ENCODE measurements at regions not wholly inside any gene's neighbourhood (a gene's known extent, or its start where the extent isn't known, plus 50 kb on each side); places are given as distances from the start of the nearest gene placed in this dataset.
"Not testable (repeated sequence)": the region's sequence is repeated elsewhere in the genome, so short reads cannot be mapped to it uniquely, and the experiment has no call there.

DNA sequence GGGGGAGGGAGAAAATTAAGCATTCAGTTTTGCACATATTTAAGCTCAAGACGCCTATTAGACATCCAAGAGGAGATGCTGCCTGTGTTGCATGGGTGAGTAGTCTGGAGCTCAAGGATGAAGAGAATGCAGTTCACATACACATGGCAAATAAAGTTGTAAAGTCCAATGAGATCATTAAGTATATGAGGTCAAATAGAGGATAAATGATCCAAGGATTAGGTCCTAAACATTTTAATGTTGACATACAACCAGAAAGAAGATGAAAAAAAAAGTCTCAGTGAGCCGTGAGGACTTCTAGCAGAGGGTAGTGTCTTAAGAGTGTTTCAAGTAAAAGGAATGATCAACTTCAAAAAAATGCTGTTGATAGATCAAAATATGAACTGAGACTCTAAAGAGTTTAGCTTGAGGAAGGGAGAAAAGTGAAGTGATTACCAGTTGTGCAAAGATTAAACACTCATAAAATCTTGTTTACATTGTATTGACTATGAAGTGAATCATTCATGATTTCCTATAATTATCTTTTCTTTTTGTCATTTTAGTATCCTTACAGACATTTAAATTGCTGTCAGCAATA is 251.8 kb downstream of the ZNF608 start:
- H3K27ac ChIP-seq = no peak overlapping the region
- intact Hi-C loops (cut with DNase I; ENCODE audit: low total_unique reads) = no loop called here

DNA sequence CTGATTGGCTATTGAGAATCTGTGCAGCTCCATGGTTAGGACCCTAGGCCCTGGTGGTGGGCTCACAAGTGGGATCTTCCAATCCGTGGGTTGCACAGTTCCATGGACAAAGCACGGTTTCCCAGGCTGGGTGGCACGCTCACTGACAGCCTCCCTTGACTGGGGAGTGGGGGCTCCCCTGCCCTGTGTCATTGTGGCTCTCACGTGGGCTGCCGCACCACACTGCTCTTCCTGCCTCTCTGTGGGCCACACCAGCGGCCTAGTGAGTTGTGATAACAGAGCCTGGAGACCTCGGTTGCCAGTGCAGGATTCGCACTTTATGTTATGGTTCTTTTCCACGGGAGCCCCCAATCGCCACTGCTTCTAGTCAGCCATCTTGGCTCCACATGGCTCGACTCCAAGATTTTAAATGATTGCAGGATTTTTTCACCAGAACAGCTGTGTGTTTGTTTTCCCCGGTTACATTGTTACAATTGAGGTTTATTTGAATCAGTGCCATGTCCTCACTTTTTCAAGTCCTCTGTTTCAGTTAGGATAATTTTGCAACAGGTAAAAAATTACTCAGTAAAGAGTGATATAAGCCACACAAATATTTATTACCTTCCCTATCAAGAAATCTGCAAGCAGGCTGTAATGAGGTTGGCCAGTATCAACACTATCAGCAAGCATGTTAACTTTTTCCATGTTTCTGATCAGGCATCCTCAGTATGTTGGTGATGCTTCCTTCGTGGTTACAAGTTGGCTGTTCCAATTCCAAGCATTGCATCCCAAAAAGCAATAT is 253.8 kb downstream of the ZNF608 start:
- Histone ChIP-seq H3K4me1 (no peaks in the 10 kb centered on the region), H3K36me3 (ENCODE audit: low read depth, missing control alignments) (no peaks in the 10 kb centered on the region), H3K27me3 (no peaks in the 10 kb centered on the region), H3K27ac (no peak overlapping the region), H3K9me3 (no peaks in the 10 kb centered on the region), H3K4me3 (no peak overlapping the region)
- 62 to 72% methylated on average over 13 of the region's 13 CpGs for WGBS, 2 donors
- no peak for TF ChIP-seq POLR2A (IDR thresholded peaks at IDR 0.05)
- TF ChIP-seq, protein P1, sequence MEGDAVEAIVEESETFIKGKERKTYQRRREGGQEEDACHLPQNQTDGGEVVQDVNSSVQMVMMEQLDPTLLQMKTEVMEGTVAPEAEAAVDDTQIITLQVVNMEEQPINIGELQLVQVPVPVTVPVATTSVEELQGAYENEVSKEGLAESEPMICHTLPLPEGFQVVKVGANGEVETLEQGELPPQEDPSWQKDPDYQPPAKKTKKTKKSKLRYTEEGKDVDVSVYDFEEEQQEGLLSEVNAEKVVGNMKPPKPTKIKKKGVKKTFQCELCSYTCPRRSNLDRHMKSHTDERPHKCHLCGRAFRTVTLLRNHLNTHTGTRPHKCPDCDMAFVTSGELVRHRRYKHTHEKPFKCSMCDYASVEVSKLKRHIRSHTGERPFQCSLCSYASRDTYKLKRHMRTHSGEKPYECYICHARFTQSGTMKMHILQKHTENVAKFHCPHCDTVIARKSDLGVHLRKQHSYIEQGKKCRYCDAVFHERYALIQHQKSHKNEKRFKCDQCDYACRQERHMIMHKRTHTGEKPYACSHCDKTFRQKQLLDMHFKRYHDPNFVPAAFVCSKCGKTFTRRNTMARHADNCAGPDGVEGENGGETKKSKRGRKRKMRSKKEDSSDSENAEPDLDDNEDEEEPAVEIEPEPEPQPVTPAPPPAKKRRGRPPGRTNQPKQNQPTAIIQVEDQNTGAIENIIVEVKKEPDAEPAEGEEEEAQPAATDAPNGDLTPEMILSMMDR (IDR thresholded peaks at IDR 0.05) = no peak
- intact Hi-C loops (cut with DNase I; ENCODE audit: low total_unique reads) = no loop called here
- peak; percentile 32 for DNase-seq

More for the DNA sequence above, 251.8 kb downstream of the ZNF608 start:
- no peaks in the 10 kb centered on the region for H3K27me3 ChIP-seq
- no peaks in the 10 kb centered on the region for H3K36me3 ChIP-seq (ENCODE audit: low read depth, missing control alignments)
- H3K4me1 ChIP-seq = no peaks in the 10 kb centered on the region
- H3K9me3 ChIP-seq = no peaks in the 10 kb centered on the region
- no peak for DNase-seq
- no peak overlapping the region for H3K4me3 ChIP-seq
- TF ChIP-seq, protein P1 (IDR thresholded peaks at IDR 0.05) = no peak
- no peak for TF ChIP-seq POLR2A (IDR thresholded peaks at IDR 0.05)
- 89 to 94% methylated on average over 2 of the region's 2 CpGs for WGBS, 2 donors

DNA sequence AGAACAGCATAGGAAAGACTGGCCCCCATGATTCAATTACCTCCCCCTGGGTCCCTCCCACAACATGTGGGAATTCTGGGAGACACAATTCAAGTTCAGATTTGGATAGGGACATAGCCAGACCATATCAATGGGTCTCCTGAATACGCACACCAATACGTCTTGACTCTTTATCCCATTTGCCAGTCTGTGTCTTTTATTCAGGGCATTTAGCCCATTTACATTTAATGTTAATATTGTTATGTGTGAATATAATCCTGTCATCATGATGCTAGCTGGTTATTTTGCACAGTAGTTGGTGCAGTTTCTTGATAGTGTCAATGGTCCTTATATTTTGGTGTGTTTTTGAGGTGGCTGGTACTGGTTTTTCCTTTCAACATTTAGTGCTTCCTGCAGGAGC is 256.1 kb downstream of the ZNF608 start:
- H3K4me1 ChIP-seq; H3K36me3 ChIP-seq (ENCODE audit: low read depth, missing control alignments); H3K27me3 ChIP-seq; DNase-seq; intact Hi-C loops (cut with DNase I; ENCODE audit: low total_unique reads); H3K4me3 ChIP-seq; H3K27ac ChIP-seq; H3K9me3 ChIP-seq: not testable (repeated sequence)
- WGBS, 2 donors = 90 to 100% methylated on average over 2 of the region's 2 CpGs

DNA sequence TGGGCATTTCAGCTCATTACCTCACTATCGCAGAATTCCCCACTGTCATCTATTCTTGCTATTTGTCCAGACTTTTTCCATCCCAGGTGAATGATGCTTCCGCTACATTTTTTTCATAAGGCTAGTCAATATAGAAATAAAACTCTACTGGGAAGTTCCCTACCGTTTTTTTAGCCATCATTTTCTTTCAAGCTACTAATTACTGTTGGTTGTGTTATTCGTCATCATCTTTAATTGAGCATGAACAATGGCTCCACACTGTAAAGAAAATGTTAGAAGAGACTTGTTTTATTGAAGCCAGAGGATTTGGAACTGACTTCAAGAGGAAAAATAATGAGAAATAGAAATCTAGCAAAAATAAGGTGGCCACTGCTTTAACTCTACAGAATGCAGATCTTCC is 265.0 kb downstream of the ZNF608 start:
- no peak for TF ChIP-seq POLR2A (IDR thresholded peaks at IDR 0.05)
- TF ChIP-seq, protein P1 (IDR thresholded peaks at IDR 0.05) = no peak
- Histone ChIP-seq H3K4me3 (no peak overlapping the region), H3K9me3 (no peaks in the 10 kb centered on the region), H3K36me3 (ENCODE audit: low read depth, missing control alignments) (no peaks in the 10 kb centered on the region), H3K27ac (no peak overlapping the region), H3K27me3 (no peaks in the 10 kb centered on the region), H3K4me1 (no peaks in the 10 kb centered on the region)
- WGBS, 2 donors = 85 to 88% methylated on average over 4 of the region's 4 CpGs
- intact Hi-C loops (cut with DNase I; ENCODE audit: low total_unique reads) = no loop called here
- no peak for DNase-seq

DNA sequence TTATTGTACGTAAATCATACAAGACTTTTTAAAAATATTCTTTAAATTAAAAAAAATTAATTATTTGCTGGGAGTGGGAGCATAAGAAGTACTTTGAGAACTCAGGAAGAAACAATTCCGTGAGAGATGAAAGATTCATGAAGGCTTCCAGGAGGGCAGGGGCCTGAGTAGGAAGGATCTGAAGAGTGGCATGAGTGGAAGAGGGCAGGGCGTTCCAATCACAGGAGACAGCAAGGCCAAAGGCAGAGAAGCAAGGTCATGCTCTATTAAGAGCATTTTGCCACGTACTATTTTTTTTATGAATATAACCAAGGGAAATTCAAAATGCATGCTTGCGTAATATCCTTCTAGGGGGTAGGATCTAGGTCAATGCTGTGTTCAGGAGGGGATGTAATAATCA is 265.5 kb downstream of the ZNF608 start:
- H3K4me1 ChIP-seq = no peaks in the 10 kb centered on the region
- WGBS, 2 donors = 88 to 95% methylated on average over 5 of the region's 5 CpGs
- H3K27ac ChIP-seq = no peak overlapping the region
- no peaks in the 10 kb centered on the region for H3K9me3 ChIP-seq
- H3K4me3 ChIP-seq = no peak overlapping the region
- no peak for DNase-seq
- H3K36me3 ChIP-seq (ENCODE audit: low read depth, missing control alignments) = no peaks in the 10 kb centered on the region
- no peak for TF ChIP-seq POLR2A (IDR thresholded peaks at IDR 0.05)
- TF ChIP-seq, protein P1 (IDR thresholded peaks at IDR 0.05) = no peak
- no peaks in the 10 kb centered on the region for H3K27me3 ChIP-seq
- intact Hi-C loops (cut with DNase I; ENCODE audit: low total_unique reads) = no loop called here
